ENCODE measurements at regions not wholly inside any gene's neighbourhood (a gene's known extent, or its start where the extent isn't known, plus 50 kb on each side); places are given as distances from the start of the nearest gene placed in this dataset.

DNA sequence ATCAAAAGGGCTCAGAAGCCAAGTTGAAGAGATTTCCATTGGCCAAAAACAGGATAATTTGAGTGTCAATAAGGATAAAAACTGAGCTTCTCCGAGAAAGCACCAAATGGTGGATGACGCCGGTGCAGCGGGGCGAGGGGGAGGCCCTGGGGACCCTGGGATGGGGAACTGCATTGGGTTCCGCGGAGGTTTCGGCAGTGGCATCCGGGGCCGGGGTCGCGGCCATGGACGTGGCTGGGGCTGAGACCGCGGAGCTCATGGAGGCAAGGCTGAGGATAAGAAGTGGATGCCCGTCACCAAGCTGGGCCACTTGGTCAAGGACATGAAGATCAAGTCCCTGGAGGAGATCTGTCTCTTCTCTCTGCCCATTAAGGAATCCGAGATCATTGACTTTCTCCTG, 97.2 kb downstream of the DMRTA2 start:
- Histone ChIP-seq H2AFZ (ENCODE audit: control insufficient read depth, low read depth, low read length) (no peak overlapping the region), H3K27me3 (replicated peaks in 1 of 2; ENCODE audit: control insufficient read depth in 2 of 2, insufficient read depth in 2 of 2, low read length in 1 of 2) (no peaks in the 10 kb centered on the region; a peak in 1 of 4 replicates), H3K4me1 (ENCODE audit: control insufficient read depth, insufficient read depth, low read length) (no peaks in the 10 kb centered on the region), H3K36me3 (ENCODE audit: control insufficient read depth in 2 of 2, insufficient read depth in 2 of 2, low read length in 1 of 2) (no peaks in the 10 kb centered on the region), H3K4me2 (ENCODE audit: control insufficient read depth, insufficient read depth) (no peak overlapping the region), H3K27ac (ENCODE audit: control insufficient read depth, insufficient read depth) (no peak overlapping the region), H3K9ac (ENCODE audit: control insufficient read depth, insufficient read depth, low read length) (no peak overlapping the region), H3K4me3 (no peak overlapping the region), H4K20me1 (ENCODE audit: control insufficient read depth, insufficient read depth) (no peaks in the 10 kb centered on the region), H3K79me2 (ENCODE audit: control insufficient read depth, insufficient read depth, low read length) (no peaks in the 10 kb centered on the region), H3K9me3 (replicated peaks; ENCODE audit: control insufficient read depth, insufficient read depth, low read length) (no peaks in the 10 kb centered on the region)
- BruUV-seq (replicated peaks), result no TSS peak
- intact Hi-C loops (cut with micrococcal nuclease; ENCODE audit: unreplicated experiment), result no loop called here
- no peak for FAIRE-seq
- WGBS (ENCODE audit: insufficient coverage, insufficient replicate concordance, low lambda C conversion rate, missing lambda C conversion rate), result 71% methylated on average over 17 of the region's 17 CpGs
- ATAC-seq, result no peak
- DNase-seq (ENCODE audit: low read depth, low spot score), result no peak
- RAD21 ChIA-PET (ENCODE audit: unreplicated experiment), result no interaction called here
- SMC1A ChIA-PET (ENCODE audit: uncharacterized antibody, unreplicated experiment), result no interaction called here
- TF ChIP-seq BACH1 (IDR thresholded peaks at IDR 0.05; ENCODE audit: borderline replicate concordance) (no peak), KAT2A (conservative IDR thresholded peaks at IDR 0.05; ENCODE audit: control insufficient read depth, low read depth, low read length) (no peak), ZNF24 (IDR thresholded peaks at IDR 0.05) (no peak), BRCA1 (IDR thresholded peaks at IDR 0.05; ENCODE audit: low read depth, low read length) (no peak), ZNF217 (IDR thresholded peaks at IDR 0.05) (no peak), TCF3 (IDR thresholded peaks at IDR 0.05; ENCODE audit: borderline replicate concordance, insufficient read depth, low read depth, low read length) (no peak), TAF1 (IDR thresholded peaks at IDR 0.05; ENCODE audit: borderline replicate concordance, low read depth, low read length) (no peak), RUNX3 (IDR thresholded peaks at IDR 0.05; ENCODE audit: low read length) (no peak), WRNIP1 (IDR thresholded peaks at IDR 0.05; ENCODE audit: borderline replicate concordance, low read depth, low read length) (no peak), SUZ12 (IDR thresholded peaks at IDR 0.05; ENCODE audit: unreplicated experiment) (no peak), NR2F1 (conservative IDR thresholded peaks at IDR 0.05) (no peak), SREBF2 (IDR thresholded peaks at IDR 0.05; ENCODE audit: low read length) (no peak), NFYB (IDR thresholded peaks at IDR 0.05; ENCODE audit: insufficient read depth, low read depth, low read length) (no peak), SMARCA5 (IDR thresholded peaks at IDR 0.05) (no peak), E4F1 (IDR thresholded peaks at IDR 0.05; ENCODE audit: borderline replicate concordance, partially characterized antibody) (no peak), POLR2AphosphoS5 (IDR thresholded peaks at IDR 0.05; ENCODE audit: low read length) (no peak)
- TF ChIP-seq, protein P1, sequence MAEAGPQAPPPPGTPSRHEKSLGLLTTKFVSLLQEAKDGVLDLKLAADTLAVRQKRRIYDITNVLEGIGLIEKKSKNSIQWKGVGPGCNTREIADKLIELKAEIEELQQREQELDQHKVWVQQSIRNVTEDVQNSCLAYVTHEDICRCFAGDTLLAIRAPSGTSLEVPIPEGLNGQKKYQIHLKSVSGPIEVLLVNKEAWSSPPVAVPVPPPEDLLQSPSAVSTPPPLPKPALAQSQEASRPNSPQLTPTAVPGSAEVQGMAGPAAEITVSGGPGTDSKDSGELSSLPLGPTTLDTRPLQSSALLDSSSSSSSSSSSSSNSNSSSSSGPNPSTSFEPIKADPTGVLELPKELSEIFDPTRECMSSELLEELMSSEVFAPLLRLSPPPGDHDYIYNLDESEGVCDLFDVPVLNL (IDR thresholded peaks at IDR 0.05; ENCODE audit: low read depth, low read length), result no peak
- CTCF ChIA-PET, result interaction anchor here (0.7 to 1.6 kb wide), 2 partner anchors 7 to 1651 kb away, joined by 3 to 5 read pairs; no protein-coding TSS in a partner anchor
- POLR2A ChIA-PET, result no interaction called here
- in situ Hi-C loops (cut with MboI), result no loop called here

Measured in GM12878 (cell line).